Transverse colon (tissue), 4 donors: ENCODE measurements at regions not wholly inside any gene's neighbourhood (a gene's known extent, or its start where the extent isn't known, plus 50 kb on each side); places are given as distances from the start of the nearest gene placed in this dataset.

ENCODE experiments used
- EP300 ChIP-seq: sonication (generic); formaldehyde crosslinking; IDR thresholded peaks from one replicate; pipeline ENCODE4 v1.6.1; 2017; ENCODE audit warnings: antibody characterized with exemption, low read depth
- POLR2A ChIP-seq: fragments of 450-650 bp; IDR thresholded peaks from one replicate; pipeline ENCODE4 v1.6.1; 2016; ENCODE audit warnings: antibody characterized with exemption, mild to moderate bottlenecking, moderate library complexity
- POLR2AphosphoS5 ChIP-seq, 3 donors: sonication (generic); formaldehyde crosslinking; IDR thresholded peaks; one replicate each; pipeline ENCODE4 v1.6.1; 2016; ENCODE audit warnings: antibody characterized with exemption in 3 of 3
- TF ChIP-seq, protein P1 (sequence below), 5 experiments: fragments of 200-600 bp in 3 of 5; fragments of 450-650 bp in 2 of 5; sonication (generic) in 3 of 5; IDR thresholded peaks; 1 replicate in 2 of 5; 2 replicates in 3 of 5; pipeline ENCODE4 v1.5.1; 2016 to 2017; ENCODE audit warnings: antibody characterized with exemption in 5 of 5, inconsistent platforms in 3 of 5, mild to moderate bottlenecking in 2 of 5, moderate library complexity in 1 of 5

DNA sequence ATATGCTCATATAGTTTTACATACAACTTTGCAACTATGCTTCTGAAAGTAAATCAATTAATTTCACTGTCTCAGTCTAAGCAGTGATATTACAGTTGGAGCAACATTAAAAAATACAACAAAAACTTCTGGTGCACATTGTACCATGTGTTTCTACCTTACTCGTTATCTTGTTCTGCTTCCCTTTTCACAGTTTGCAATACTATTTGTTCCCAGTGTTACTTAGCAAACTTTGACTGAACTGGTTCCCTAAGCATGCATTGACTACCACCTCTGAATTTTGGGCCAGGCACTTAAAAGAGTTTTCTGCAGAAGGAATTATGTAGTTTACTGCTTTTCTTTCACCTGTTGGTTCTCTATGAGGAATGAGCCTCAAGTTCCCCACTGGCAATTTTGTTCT, 152.7 kb downstream of the SEC61B start:
- TF ChIP-seq, protein P1, sequence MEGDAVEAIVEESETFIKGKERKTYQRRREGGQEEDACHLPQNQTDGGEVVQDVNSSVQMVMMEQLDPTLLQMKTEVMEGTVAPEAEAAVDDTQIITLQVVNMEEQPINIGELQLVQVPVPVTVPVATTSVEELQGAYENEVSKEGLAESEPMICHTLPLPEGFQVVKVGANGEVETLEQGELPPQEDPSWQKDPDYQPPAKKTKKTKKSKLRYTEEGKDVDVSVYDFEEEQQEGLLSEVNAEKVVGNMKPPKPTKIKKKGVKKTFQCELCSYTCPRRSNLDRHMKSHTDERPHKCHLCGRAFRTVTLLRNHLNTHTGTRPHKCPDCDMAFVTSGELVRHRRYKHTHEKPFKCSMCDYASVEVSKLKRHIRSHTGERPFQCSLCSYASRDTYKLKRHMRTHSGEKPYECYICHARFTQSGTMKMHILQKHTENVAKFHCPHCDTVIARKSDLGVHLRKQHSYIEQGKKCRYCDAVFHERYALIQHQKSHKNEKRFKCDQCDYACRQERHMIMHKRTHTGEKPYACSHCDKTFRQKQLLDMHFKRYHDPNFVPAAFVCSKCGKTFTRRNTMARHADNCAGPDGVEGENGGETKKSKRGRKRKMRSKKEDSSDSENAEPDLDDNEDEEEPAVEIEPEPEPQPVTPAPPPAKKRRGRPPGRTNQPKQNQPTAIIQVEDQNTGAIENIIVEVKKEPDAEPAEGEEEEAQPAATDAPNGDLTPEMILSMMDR (IDR thresholded peaks at IDR 0.05) = no peak
- no peak for TF ChIP-seq POLR2A
- TF ChIP-seq POLR2AphosphoS5 (IDR thresholded peaks at IDR 0.05) = no peak
- no peak for TF ChIP-seq EP300
